ENCODE measurements at regions not wholly inside any gene's neighbourhood (a gene's known extent, or its start where the extent isn't known, plus 50 kb on each side); places are given as distances from the start of the nearest gene placed in this dataset.

DNA sequence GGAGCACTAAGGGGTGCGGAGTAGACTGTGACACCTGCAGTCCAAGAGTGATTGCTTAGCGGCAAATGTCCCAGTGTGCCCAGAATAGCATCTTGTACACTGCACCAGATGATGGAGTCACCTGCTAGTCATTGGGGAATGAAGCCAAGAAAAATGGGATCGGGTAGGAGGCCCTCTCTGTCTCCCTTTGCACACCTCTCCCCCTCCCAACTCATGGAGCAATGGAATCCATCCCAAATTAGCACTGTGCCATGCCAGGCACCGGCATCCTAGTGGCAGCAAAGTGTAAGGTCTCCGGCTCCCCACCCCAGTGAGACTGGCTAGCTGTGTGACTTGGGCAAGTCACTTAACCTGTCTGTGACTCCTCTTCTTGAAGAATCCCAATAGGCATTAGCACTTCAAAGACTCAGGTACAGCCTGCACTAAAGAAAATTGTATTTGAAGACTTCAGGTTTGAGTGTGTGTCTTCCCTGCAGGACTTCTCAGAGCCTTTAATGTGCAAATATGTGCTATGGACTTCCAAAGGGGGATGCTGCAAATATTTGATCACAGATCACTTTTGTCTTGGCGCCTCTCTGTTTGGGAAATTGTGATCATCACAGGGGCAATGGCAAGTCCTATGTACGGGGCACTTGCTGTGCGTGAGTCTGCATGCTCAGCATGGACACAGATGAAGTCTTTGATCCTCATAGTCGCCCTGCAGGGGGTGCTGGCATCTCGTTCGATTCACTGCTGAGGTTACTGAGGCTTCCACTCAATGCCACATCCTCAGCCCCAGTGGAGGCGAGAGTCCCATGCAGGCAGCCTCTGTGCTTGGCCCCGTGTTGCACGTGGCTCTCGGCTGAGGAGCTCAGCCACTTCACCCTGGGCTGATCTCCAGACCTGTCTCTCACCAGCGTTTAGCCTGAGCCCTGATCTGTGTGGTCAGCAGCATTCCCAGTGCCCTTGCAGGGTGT, 272.9 kb upstream of the C1orf174 start:
- no peak for DNase-seq (ENCODE audit: low spot score in 2 of 2)
- Histone ChIP-seq H3K4me3 (no peak overlapping the region), H3K9me3 (no peaks in the 10 kb centered on the region), H3K36me3 (no peaks in the 10 kb centered on the region), H3K27ac (no peak overlapping the region), H3K27me3 (no peaks in the 10 kb centered on the region), H3K4me1 (no peaks in the 10 kb centered on the region)
- no peak for TF ChIP-seq EP300 (IDR thresholded peaks at IDR 0.05)
- WGBS, 2 donors = 52 to 56% methylated on average over 16 of the region's 16 CpGs

DNA sequence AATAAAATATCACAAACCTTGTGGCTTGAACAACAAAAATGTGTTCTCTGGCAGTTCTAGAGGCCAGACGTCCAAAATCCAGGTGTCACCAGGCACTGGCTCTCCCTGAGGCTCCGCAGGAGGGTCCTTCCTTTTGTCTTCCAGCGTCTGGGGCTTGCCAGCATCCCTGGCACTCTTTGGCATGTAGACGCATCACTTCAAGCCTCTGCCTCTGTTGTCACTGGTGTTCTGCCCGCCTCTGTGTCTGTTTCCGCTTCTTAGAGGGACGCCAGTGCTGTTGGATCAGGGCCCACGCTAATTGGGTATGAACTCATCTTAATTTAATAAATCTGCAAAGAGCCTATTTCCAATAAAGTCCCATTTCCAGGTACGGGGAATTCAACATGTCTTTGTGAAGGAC, 273.7 kb upstream of the C1orf174 start:
- Histone ChIP-seq H3K27me3 (no peaks in the 10 kb centered on the region), H3K27ac (no peak overlapping the region), H3K36me3 (no peaks in the 10 kb centered on the region), H3K4me3 (no peak overlapping the region), H3K9me3 (no peaks in the 10 kb centered on the region), H3K4me1 (no peaks in the 10 kb centered on the region)
- TF ChIP-seq, protein P1, sequence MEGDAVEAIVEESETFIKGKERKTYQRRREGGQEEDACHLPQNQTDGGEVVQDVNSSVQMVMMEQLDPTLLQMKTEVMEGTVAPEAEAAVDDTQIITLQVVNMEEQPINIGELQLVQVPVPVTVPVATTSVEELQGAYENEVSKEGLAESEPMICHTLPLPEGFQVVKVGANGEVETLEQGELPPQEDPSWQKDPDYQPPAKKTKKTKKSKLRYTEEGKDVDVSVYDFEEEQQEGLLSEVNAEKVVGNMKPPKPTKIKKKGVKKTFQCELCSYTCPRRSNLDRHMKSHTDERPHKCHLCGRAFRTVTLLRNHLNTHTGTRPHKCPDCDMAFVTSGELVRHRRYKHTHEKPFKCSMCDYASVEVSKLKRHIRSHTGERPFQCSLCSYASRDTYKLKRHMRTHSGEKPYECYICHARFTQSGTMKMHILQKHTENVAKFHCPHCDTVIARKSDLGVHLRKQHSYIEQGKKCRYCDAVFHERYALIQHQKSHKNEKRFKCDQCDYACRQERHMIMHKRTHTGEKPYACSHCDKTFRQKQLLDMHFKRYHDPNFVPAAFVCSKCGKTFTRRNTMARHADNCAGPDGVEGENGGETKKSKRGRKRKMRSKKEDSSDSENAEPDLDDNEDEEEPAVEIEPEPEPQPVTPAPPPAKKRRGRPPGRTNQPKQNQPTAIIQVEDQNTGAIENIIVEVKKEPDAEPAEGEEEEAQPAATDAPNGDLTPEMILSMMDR (IDR thresholded peaks at IDR 0.05) = no peak
- TF ChIP-seq POLR2A (IDR thresholded peaks at IDR 0.05) (no peak), EP300 (IDR thresholded peaks at IDR 0.05) (no peak)
- 76 to 80% methylated on average over 9 of the region's 9 CpGs for WGBS, 2 donors
- DNase-seq (ENCODE audit: low spot score in 2 of 2) = no peak

DNA sequence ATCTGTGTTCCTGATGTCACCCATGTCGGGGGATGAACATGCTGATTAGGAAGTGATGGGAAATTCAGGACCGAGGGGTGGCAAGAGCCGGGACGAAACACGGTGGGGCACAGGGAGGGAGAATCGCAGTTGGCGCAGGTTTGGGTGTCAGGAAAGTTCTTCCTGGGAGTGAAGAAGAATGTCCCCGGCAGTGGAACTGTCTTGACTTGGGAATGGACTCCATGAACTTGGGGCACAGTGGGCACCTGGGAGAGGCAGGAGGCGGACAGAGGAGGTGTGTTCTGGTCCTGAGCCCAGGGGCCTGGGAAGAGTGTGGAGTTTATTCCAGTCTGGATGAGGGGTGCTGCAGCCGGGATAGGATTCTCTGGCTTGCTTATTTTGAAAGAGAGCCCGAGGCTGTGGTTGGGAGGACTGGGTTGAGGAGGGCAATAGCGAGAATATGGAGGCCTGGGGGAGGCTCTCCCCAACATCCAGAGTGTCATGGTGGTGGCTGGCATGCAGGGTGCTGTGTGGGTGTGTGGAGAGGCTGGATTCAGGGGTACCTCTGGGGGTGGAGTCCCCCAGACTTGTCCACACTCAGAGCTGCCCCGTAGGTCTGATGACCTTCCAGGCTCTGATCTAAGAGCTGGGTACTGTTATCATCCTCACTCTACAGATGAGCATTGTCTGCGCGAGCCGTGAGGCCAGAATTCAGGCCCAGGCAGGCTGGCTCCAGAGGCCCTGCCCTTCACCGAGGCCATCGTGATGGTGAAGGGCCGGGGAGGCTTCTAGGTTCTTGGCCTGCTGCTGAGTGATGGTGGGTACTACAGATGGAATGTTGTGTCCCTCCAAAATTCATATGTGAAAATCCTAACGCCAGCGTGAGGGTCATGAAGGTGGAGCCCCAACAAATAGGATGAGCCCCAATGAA, 274.5 kb upstream of the C1orf174 start:
- Histone ChIP-seq H3K9me3 (no peaks in the 10 kb centered on the region), H3K4me3 (no peak overlapping the region), H3K27me3 (no peaks in the 10 kb centered on the region), H3K36me3 (no peaks in the 10 kb centered on the region), H3K4me1 (no peaks in the 10 kb centered on the region), H3K27ac (no peak overlapping the region)
- TF ChIP-seq, protein P1 (IDR thresholded peaks at IDR 0.05) = no peak
- no peak for TF ChIP-seq EP300 (IDR thresholded peaks at IDR 0.05)
- TF ChIP-seq POLR2A (IDR thresholded peaks at IDR 0.05) = no peak
- DNase-seq (ENCODE audit: low spot score in 2 of 2) = no peak
- WGBS, 2 donors = 85 to 87% methylated on average over 21 of the region's 21 CpGs

DNA sequence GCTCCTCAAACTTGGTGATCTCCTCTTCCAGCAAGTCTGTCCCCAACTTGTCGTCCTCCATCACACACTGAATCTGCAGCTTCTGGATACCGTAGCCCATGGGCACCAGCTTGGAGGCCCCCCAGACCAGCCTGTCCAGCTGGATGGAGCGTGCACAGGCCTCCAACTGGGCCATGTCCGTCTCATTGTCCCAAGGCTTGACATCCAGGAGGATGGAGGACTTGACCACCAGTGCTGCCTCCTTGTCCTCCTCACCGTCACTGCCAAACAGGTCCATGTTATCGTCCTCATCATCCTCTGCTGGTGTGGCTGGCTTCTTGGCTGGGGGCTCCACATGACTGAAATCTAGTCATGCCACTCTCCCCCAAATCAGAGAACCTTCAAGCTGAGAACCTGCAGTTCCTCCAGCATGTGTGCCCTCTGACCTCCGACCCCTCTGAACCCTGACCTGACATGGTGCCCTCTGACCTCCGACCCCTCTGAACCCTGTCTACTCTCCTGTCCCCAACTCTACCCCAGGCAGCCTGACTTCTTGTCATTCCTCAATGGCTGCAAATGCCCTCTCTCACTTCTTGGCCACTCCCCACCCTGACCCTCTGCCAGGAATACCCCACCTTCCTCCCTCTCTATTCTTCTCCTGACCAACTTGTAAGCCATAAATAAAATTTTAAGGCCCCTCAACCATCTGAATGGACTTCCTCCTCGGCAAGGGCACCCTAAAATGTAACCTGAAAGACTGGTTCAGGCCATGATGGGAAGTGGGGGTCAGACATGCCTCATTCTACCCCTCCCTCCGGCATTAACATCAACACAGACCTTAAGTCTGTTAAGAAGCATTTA, 275.7 kb upstream of the C1orf174 start:
- H3K36me3 ChIP-seq = no peaks in the 10 kb centered on the region
- no peak overlapping the region for H3K27ac ChIP-seq
- no peak for DNase-seq (ENCODE audit: low spot score in 2 of 2)
- 84% methylated on average over 10 of the region's 10 CpGs for WGBS, 2 donors
- TF ChIP-seq, protein P1 (IDR thresholded peaks at IDR 0.05) = no peak
- TF ChIP-seq EP300 (IDR thresholded peaks at IDR 0.05) (no peak), POLR2A (IDR thresholded peaks at IDR 0.05) (no peak)
- H3K27me3 ChIP-seq = no peaks in the 10 kb centered on the region
- H3K4me1 ChIP-seq = no peaks in the 10 kb centered on the region
- no peaks in the 10 kb centered on the region for H3K9me3 ChIP-seq
- no peak overlapping the region for H3K4me3 ChIP-seq

DNA sequence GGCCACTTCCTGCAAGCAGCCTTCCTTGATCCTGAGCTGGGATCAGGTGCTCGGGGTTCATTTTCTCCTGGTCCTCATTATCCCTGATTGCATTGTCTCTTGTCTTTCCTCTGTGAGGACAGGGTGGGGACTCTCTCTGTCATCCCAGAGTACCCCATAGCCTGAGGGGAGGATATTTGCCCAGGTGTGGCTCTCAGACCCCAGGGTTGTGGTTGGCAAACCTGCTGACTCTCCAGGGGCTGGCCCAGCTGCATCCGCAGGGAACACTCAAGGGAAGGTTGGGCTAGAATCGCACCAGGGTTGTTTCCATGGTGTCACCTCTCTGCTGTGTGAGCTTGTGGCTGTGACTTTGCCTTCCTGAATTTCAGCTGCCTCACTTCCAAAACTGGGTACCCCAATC, 276.8 kb upstream of the C1orf174 start:
- Histone ChIP-seq H3K36me3 (no peaks in the 10 kb centered on the region), H3K27ac (no peak overlapping the region), H3K4me1 (no peaks in the 10 kb centered on the region), H3K9me3 (no peaks in the 10 kb centered on the region), H3K4me3 (no peak overlapping the region), H3K27me3 (no peaks in the 10 kb centered on the region)
- TF ChIP-seq POLR2A (IDR thresholded peaks at IDR 0.05) = no peak
- DNase-seq (ENCODE audit: low spot score in 2 of 2) = no peak
- WGBS, 2 donors = 87 to 90% methylated on average over 3 of the region's 3 CpGs

Data from tibial nerve (tissue), 4 donors.